ENCODE measurements at regions not wholly inside any gene's neighbourhood (a gene's known extent, or its start where the extent isn't known, plus 50 kb on each side); places are given as distances from the start of the nearest gene placed in this dataset.

- TF ChIP-seq EZH2 (IDR thresholded peaks at IDR 0.05; ENCODE audit: borderline replicate concordance, low read length) (no peak), CTCF (IDR thresholded peaks at IDR 0.05; ENCODE audit: low read length) (no peak)
These were observed 139.1 kb upstream of the ZNF366 start for GRCh38 chr5:72646246-72646866.

Data from OCI-LY1 (cell line).